ENCODE measurements at regions not wholly inside any gene's neighbourhood (a gene's known extent, or its start where the extent isn't known, plus 50 kb on each side); places are given as distances from the start of the nearest gene placed in this dataset.

- TF ChIP-seq GMEB1 (CRISPR knock-in tag; IDR thresholded peaks at IDR 0.05; ENCODE audit: borderline replicate concordance) (no peak), ATAD3A (CRISPR knock-in tag; IDR thresholded peaks at IDR 0.05) (no peak), RFXANK (CRISPR knock-in tag; IDR thresholded peaks at IDR 0.05) (no peak), ZNF432 (CRISPR knock-in tag; IDR thresholded peaks at IDR 0.05; ENCODE audit: borderline replicate concordance) (no peak), ZFP91 (CRISPR knock-in tag; IDR thresholded peaks at IDR 0.05; ENCODE audit: borderline replicate concordance) (no peak), KLF11 (CRISPR knock-in tag; IDR thresholded peaks at IDR 0.05) (no peak), SMAD9 (CRISPR knock-in tag; IDR thresholded peaks at IDR 0.05) (no peak), ZNF496 (CRISPR knock-in tag; IDR thresholded peaks at IDR 0.05; ENCODE audit: insufficient replicate concordance) (no peak), SALL1 (CRISPR knock-in tag; IDR thresholded peaks at IDR 0.05) (peak; percentile 27; the same call in 1 of the 2 replicates), ZNF569 (CRISPR knock-in tag; IDR thresholded peaks at IDR 0.05; ENCODE audit: borderline replicate concordance) (no peak), NR3C1 (CRISPR knock-in tag; IDR thresholded peaks at IDR 0.05) (no peak), NBN (conservative IDR thresholded peaks at IDR 0.05) (no peak), ZNF615 (CRISPR knock-in tag; IDR thresholded peaks at IDR 0.05; ENCODE audit: borderline replicate concordance) (no peak), HMG20B (CRISPR knock-in tag; conservative IDR thresholded peaks at IDR 0.05) (no peak), SRY (CRISPR knock-in tag; IDR thresholded peaks at IDR 0.05) (no peak), THAP7 (CRISPR knock-in tag; IDR thresholded peaks at IDR 0.05) (no peak), AFF4 (CRISPR knock-in tag; IDR thresholded peaks at IDR 0.05) (no peak), RNF2 (conservative IDR thresholded peaks at IDR 0.05; ENCODE audit: low read depth) (no peak), GATAD2A (CRISPR knock-in tag; IDR thresholded peaks at IDR 0.05) (0 out of 2 replicates have a peak, but pooled peaks have one; percentile 37), ZNF878 (CRISPR knock-in tag; IDR thresholded peaks at IDR 0.05) (no peak), GLMP (CRISPR knock-in tag; IDR thresholded peaks at IDR 0.05; ENCODE audit: borderline replicate concordance) (no peak), SMAD1 (CRISPR knock-in tag; IDR thresholded peaks at IDR 0.05; ENCODE audit: borderline replicate concordance, low read depth) (no peak)
These were observed 276.3 kb downstream of the PAX1 start (continued) for GRCh38 chr20:21981597-21982344.

Measured in HepG2 (cell line).